C4-2B (cell line): ENCODE measurements at regions not wholly inside any gene's neighbourhood (a gene's known extent, or its start where the extent isn't known, plus 50 kb on each side); places are given as distances from the start of the nearest gene placed in this dataset.

ENCODE experiments used
- CTCF ChIP-seq: fragments of 450-650 bp; conservative IDR thresholded peaks from 2 replicates; pipeline ENCODE4 v1.5.1; 2017; ENCODE audit warnings: mild to moderate bottlenecking
- ZFX ChIP-seq: fragments of 450-650 bp; IDR thresholded peaks from 2 replicates; pipeline ENCODE4 v1.6.1; 2017

- no peak for TF ChIP-seq CTCF
- no peak for TF ChIP-seq ZFX
Measured at GRCh38 chr1:60244906-60245305, 171.3 kb upstream of the C1orf87 start.
